Sigmoid colon (tissue), 6 donors: ENCODE measurements at regions not wholly inside any gene's neighbourhood (a gene's known extent, or its start where the extent isn't known, plus 50 kb on each side); places are given as distances from the start of the nearest gene placed in this dataset.
A peak's percentile ranks its signal among the peaks of the same experiment; 100 is the strongest.

Experiments
- DNase-seq: peaks from one replicate; pipeline ENCODE4 v3.0.0-alpha.2; 2019
- H3K27ac ChIP-seq, 4 donors: fragments of 200-600 bp; sonication (generic); one replicate each; pipeline ENCODE4 v1.5.1; 2016 to 2019; ENCODE audit warnings: mild to moderate bottlenecking in 1 of 4
- H3K27me3 ChIP-seq, 3 donors: fragments of 200-600 bp; sonication (generic); one replicate each; pipeline ENCODE4 v1.5.1; 2019; ENCODE audit warnings: mild to moderate bottlenecking in 1 of 3
- H3K36me3 ChIP-seq, 4 donors: fragments of 200-600 bp; sonication (generic); one replicate each; pipeline ENCODE4 v1.5.1; 2016 to 2019
- H3K4me1 ChIP-seq, 4 donors: fragments of 200-600 bp; sonication (generic); one replicate each; pipeline ENCODE4 v1.5.1; 2017 to 2019
- H3K4me3 ChIP-seq, 4 donors: fragments of 200-600 bp; sonication (generic); one replicate each; pipeline ENCODE4 v1.5.1; 2017 to 2019; ENCODE audit warnings: mild to moderate bottlenecking in 2 of 4, moderate library complexity in 1 of 4
- H3K9me3 ChIP-seq, 4 donors: fragments of 200-600 bp in 3 of 4; sonication (generic) in 3 of 4; one replicate each; pipeline versions ENCODE4 v1.5.1 to v1.6.1; 2013 to 2019
- CTCF ChIP-seq, 4 experiments: fragments of 450-650 bp in 3 of 4; fragments of 200-600 bp in 1 of 4; IDR thresholded peaks; one replicate each; pipeline ENCODE4 v1.5.1; 2016 to 2019; ENCODE audit warnings: antibody characterized with exemption in 4 of 4, mild to moderate bottlenecking in 3 of 4, moderate library complexity in 2 of 4
- EP300 ChIP-seq, 4 donors: sonication (generic); formaldehyde crosslinking; IDR thresholded peaks; one replicate each; pipeline ENCODE4 v1.6.1; 2017; ENCODE audit warnings: antibody characterized with exemption in 4 of 4
- POLR2A ChIP-seq, 2 donors: fragments of 450-650 bp; IDR thresholded peaks; one replicate each; pipeline ENCODE4 v1.6.1; 2016; ENCODE audit warnings: antibody characterized with exemption in 2 of 2, mild to moderate bottlenecking in 2 of 2, moderate library complexity in 2 of 2
- POLR2AphosphoS5 ChIP-seq, 4 donors: sonication (generic); formaldehyde crosslinking; IDR thresholded peaks; one replicate each; pipeline ENCODE4 v1.6.1; 2017; ENCODE audit warnings: antibody characterized with exemption in 4 of 4
- WGBS, 2 donors: extraction: QIAGEN DNeasy Blood & Tissue Kit; methylation state at CpG; one replicate each; pipeline ENCODE4 v1.1.7; 2013; 5-methylcytosine and 5-hydroxymethylcytosine counted together
- intact Hi-C: fragments of 100-400 bp; cut with DNase I; formaldehyde crosslinking; loops from one replicate; pipeline ENCODE4 v1.15.1; 2023
- donor health status: healthy with polysubstance abuse.
- donor health status: healthy.

- Histone ChIP-seq H3K4me1 (no peaks in the 10 kb centered on the region), H3K9me3 (no peaks in the 10 kb centered on the region), H3K36me3 (no peaks in the 10 kb centered on the region), H3K4me3 (no peak overlapping the region), H3K27ac (no peak overlapping the region), H3K27me3 (no peaks in the 10 kb centered on the region)
- DNase-seq = no peak
- TF ChIP-seq CTCF (IDR thresholded peaks at IDR 0.05) (no peak), EP300 (IDR thresholded peaks at IDR 0.05) (no peak), POLR2A (IDR thresholded peaks at IDR 0.05) (no peak), POLR2AphosphoS5 (IDR thresholded peaks at IDR 0.05) (no peak)
- 66 to 84% methylated on average over 4 of the region's 4 CpGs for WGBS, 2 donors
- intact Hi-C loops = no loop called here
Observed at GRCh38 chr12:127236491-127236890, 1030.5 kb upstream of the TMEM132C start.

GRCh38 chr12:127237151-127237550 lies 1029.8 kb upstream of the TMEM132C start:
- intact Hi-C loops = no loop called here
- Histone ChIP-seq H3K27ac (no peak overlapping the region), H3K4me3 (no peak overlapping the region), H3K27me3 (no peaks in the 10 kb centered on the region), H3K36me3 (no peaks in the 10 kb centered on the region), H3K4me1 (no peaks in the 10 kb centered on the region), H3K9me3 (no peaks in the 10 kb centered on the region)
- TF ChIP-seq POLR2AphosphoS5 (IDR thresholded peaks at IDR 0.05) (no peak), CTCF (IDR thresholded peaks at IDR 0.05) (no peak), EP300 (IDR thresholded peaks at IDR 0.05) (no peak), POLR2A (IDR thresholded peaks at IDR 0.05) (no peak)
- DNase-seq = no peak
- WGBS, 2 donors = 85 to 91% methylated on average over 9 of the region's 9 CpGs

- WGBS, 2 donors = 94 to 95% methylated on average over 4 of the region's 4 CpGs
- Histone ChIP-seq H3K9me3 (no peaks in the 10 kb centered on the region), H3K27ac (no peak overlapping the region), H3K4me3 (no peak overlapping the region), H3K4me1 (no peaks in the 10 kb centered on the region), H3K27me3 (no peaks in the 10 kb centered on the region), H3K36me3 (no peaks in the 10 kb centered on the region)
- no peak for TF ChIP-seq CTCF (IDR thresholded peaks at IDR 0.05)
- TF ChIP-seq POLR2A (IDR thresholded peaks at IDR 0.05) = no peak
- TF ChIP-seq POLR2AphosphoS5 (IDR thresholded peaks at IDR 0.05) = no peak
- TF ChIP-seq EP300 (IDR thresholded peaks at IDR 0.05) = peak in 1 of 4 donors; percentile 28
- intact Hi-C loops = no loop called here
- DNase-seq = no peak
Observed at GRCh38 chr12:127238107-127238506, 1028.9 kb upstream of the TMEM132C start.

- Histone ChIP-seq H3K27me3 (no peaks in the 10 kb centered on the region), H3K27ac (no peak overlapping the region), H3K9me3 (no peaks in the 10 kb centered on the region), H3K4me3 (no peak overlapping the region), H3K36me3 (no peaks in the 10 kb centered on the region), H3K4me1 (no peaks in the 10 kb centered on the region)
- WGBS, 2 donors = 89 to 90% methylated on average over 6 of the region's 6 CpGs
- TF ChIP-seq POLR2A (IDR thresholded peaks at IDR 0.05) = no peak
- TF ChIP-seq CTCF (IDR thresholded peaks at IDR 0.05) = no peak
- no peak for TF ChIP-seq POLR2AphosphoS5 (IDR thresholded peaks at IDR 0.05)
- no peak for TF ChIP-seq EP300 (IDR thresholded peaks at IDR 0.05)
- intact Hi-C loops = no loop called here
- DNase-seq = no peak
Observed at GRCh38 chr12:127239781-127240180, 1027.2 kb upstream of the TMEM132C start.

GRCh38 chr12:127240249-127240929 lies 1026.6 kb upstream of the TMEM132C start:
- Histone ChIP-seq H3K27me3 (no peaks in the 10 kb centered on the region), H3K36me3 (no peaks in the 10 kb centered on the region), H3K4me1 (no peaks in the 10 kb centered on the region), H3K27ac (no peak overlapping the region), H3K9me3 (no peaks in the 10 kb centered on the region), H3K4me3 (no peak overlapping the region)
- DNase-seq = no peak
- TF ChIP-seq CTCF (IDR thresholded peaks at IDR 0.05) (no peak), POLR2AphosphoS5 (IDR thresholded peaks at IDR 0.05) (no peak), POLR2A (IDR thresholded peaks at IDR 0.05) (no peak), EP300 (IDR thresholded peaks at IDR 0.05) (no peak)
- 52 to 71% methylated on average over 6 of the region's 6 CpGs for WGBS, 2 donors
- intact Hi-C loops = no loop called here
